HCT116 (cell line): ENCODE measurements at regions not wholly inside any gene's neighbourhood (a gene's known extent, or its start where the extent isn't known, plus 50 kb on each side); places are given as distances from the start of the nearest gene placed in this dataset.

Experiments used
- EZH2 ChIP-seq: fragments of 200-600 bp; sonication (generic); IDR thresholded peaks from 2 replicates; pipeline ENCODE4 v1.6.1; 2017; ENCODE audit warnings: antibody characterized with exemption, mixed run types
- MAX ChIP-seq: IDR thresholded peaks from 2 replicates; pipeline ENCODE4 v1.6.1; 2012
- POLR2AphosphoS5 ChIP-seq: IDR thresholded peaks from 2 replicates; pipeline ENCODE4 v1.6.1; 2011; ENCODE audit warnings: mild to moderate bottlenecking, low read depth, low read length, moderate library complexity
- REST ChIP-seq: IDR thresholded peaks from 2 replicates; pipeline ENCODE4 v1.6.1; 2012; ENCODE audit warnings: low read depth
- SIN3A ChIP-seq: IDR thresholded peaks from 2 replicates; pipeline ENCODE4 v1.6.1; 2012; ENCODE audit warnings: low read depth
- ZBTB33 ChIP-seq: IDR thresholded peaks from 2 replicates; pipeline ENCODE4 v1.6.1; 2011; ENCODE audit warnings: mild to moderate bottlenecking, low read length, moderate library complexity; ENCODE audit not compliant: insufficient replicate concordance; ENCODE audit errors: extremely low read depth
- ZFX ChIP-seq: fragments of 450-650 bp; IDR thresholded peaks from 2 replicates; pipeline ENCODE4 v1.6.1; 2017
- ZNF274 ChIP-seq: fragments of 200-500 bp; sonication (Bioruptor generic); IDR thresholded peaks from 2 replicates; pipeline ENCODE4 v1.6.1; 2014; ENCODE audit warnings: mild to moderate bottlenecking, low read depth, low read length, inconsistent platforms
- TF ChIP-seq, protein P1 (sequence below), 3 experiments: fragments of 200-600 bp in 1 of 3; sonication (generic) in 1 of 3; IDR thresholded peaks in 2 of 3; conservative IDR thresholded peaks in 1 of 3; 2 replicates each; pipeline ENCODE4 v1.5.1; 2012 to 2017; ENCODE audit warnings: low read depth in 2 of 3, low read length in 2 of 3, antibody characterized with exemption in 1 of 3, borderline replicate concordance in 1 of 3, control low read depth in 1 of 3, mild to moderate bottlenecking in 1 of 3, mixed read lengths in 1 of 3, mixed run types in 1 of 3, moderate library complexity in 1 of 3; ENCODE audit not compliant: insufficient read depth in 1 of 3

GRCh38 chr10:21304198-21304597 is 221.3 kb downstream of the SKIDA1 start:
- TF ChIP-seq SIN3A (no peak), ZNF274 (no peak), ZFX (no peak), MAX (no peak), POLR2AphosphoS5 (no peak), REST (no peak), EZH2 (no peak), ZBTB33 (no peak)
- TF ChIP-seq, protein P1, sequence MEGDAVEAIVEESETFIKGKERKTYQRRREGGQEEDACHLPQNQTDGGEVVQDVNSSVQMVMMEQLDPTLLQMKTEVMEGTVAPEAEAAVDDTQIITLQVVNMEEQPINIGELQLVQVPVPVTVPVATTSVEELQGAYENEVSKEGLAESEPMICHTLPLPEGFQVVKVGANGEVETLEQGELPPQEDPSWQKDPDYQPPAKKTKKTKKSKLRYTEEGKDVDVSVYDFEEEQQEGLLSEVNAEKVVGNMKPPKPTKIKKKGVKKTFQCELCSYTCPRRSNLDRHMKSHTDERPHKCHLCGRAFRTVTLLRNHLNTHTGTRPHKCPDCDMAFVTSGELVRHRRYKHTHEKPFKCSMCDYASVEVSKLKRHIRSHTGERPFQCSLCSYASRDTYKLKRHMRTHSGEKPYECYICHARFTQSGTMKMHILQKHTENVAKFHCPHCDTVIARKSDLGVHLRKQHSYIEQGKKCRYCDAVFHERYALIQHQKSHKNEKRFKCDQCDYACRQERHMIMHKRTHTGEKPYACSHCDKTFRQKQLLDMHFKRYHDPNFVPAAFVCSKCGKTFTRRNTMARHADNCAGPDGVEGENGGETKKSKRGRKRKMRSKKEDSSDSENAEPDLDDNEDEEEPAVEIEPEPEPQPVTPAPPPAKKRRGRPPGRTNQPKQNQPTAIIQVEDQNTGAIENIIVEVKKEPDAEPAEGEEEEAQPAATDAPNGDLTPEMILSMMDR (IDR thresholded peaks at IDR 0.05 in 2 of 3, conservative IDR thresholded peaks at IDR 0.05 in 1 of 3; ENCODE audit: borderline replicate concordance in 1 of 3, insufficient read depth in 1 of 3, low read depth in 2 of 3, low read length in 2 of 3) = no peak
